ENCODE measurements at regions not wholly inside any gene's neighbourhood (a gene's known extent, or its start where the extent isn't known, plus 50 kb on each side); places are given as distances from the start of the nearest gene placed in this dataset.

- TF ChIP-seq CTCF (IDR thresholded peaks at IDR 0.05) (no peak), TCF7L2 (IDR thresholded peaks at IDR 0.05; ENCODE audit: low read depth, low read length) (no peak), POLR2AphosphoS5 (IDR thresholded peaks at IDR 0.05; ENCODE audit: low read depth, low read length) (no peak)
- TF ChIP-seq, protein P1, sequence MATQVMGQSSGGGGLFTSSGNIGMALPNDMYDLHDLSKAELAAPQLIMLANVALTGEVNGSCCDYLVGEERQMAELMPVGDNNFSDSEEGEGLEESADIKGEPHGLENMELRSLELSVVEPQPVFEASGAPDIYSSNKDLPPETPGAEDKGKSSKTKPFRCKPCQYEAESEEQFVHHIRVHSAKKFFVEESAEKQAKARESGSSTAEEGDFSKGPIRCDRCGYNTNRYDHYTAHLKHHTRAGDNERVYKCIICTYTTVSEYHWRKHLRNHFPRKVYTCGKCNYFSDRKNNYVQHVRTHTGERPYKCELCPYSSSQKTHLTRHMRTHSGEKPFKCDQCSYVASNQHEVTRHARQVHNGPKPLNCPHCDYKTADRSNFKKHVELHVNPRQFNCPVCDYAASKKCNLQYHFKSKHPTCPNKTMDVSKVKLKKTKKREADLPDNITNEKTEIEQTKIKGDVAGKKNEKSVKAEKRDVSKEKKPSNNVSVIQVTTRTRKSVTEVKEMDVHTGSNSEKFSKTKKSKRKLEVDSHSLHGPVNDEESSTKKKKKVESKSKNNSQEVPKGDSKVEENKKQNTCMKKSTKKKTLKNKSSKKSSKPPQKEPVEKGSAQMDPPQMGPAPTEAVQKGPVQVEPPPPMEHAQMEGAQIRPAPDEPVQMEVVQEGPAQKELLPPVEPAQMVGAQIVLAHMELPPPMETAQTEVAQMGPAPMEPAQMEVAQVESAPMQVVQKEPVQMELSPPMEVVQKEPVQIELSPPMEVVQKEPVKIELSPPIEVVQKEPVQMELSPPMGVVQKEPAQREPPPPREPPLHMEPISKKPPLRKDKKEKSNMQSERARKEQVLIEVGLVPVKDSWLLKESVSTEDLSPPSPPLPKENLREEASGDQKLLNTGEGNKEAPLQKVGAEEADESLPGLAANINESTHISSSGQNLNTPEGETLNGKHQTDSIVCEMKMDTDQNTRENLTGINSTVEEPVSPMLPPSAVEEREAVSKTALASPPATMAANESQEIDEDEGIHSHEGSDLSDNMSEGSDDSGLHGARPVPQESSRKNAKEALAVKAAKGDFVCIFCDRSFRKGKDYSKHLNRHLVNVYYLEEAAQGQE (IDR thresholded peaks at IDR 0.05; ENCODE audit: insufficient read depth in 1 of 2, low read depth in 2 of 2, low read length in 1 of 2) = no peak
Observed at GRCh38 chr2:136386046-136386445, 268.1 kb upstream of the CXCR4 start.
